ENCODE measurements at regions not wholly inside any gene's neighbourhood (a gene's known extent, or its start where the extent isn't known, plus 50 kb on each side); places are given as distances from the start of the nearest gene placed in this dataset.
A peak's percentile ranks its signal among the peaks of the same experiment; 100 is the strongest.
"Not testable (repeated sequence)": the region's sequence is repeated elsewhere in the genome, so short reads cannot be mapped to it uniquely, and the experiment has no call there.

GRCh38 chr5:29550523-29550922 lies 1643.0 kb upstream of the CDH6 start:
- no peak for DNase-seq

- no peak for DNase-seq
Observed at GRCh38 chr5:29548262-29548661, 1645.2 kb upstream of the CDH6 start.

DNA sequence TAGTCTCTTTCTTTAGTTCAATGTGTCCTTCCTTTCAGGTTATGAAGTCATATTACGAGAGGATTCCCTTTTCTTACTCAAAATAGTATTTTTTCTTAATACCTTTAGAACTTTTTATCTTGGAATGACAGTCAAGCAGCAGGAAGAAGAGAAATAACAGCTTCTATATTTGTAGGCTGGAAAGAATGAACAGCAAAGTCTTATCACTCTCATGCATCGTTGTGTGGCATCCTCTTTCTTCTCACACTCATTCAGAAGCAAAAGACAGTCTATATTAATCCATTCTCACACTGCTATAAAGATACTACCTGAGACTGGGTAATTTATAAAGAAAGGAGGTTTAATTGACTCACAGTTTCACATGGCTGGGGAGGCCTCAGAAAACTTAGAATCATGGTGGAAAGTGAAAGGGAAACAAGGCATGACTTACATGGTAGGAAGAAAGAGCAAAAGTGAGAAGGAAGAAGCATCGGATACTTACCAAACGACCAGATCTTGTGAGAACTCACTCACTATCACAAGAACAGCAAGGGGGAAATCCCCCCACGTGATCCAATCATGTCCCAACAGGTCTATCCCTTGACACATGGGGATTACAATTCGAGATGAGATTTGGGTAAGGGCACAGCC lies 1646.1 kb upstream of the CDH6 start:
- DNase-seq: no peak

- no peak for DNase-seq
Observed at GRCh38 chr5:29543501-29543900, 1650.0 kb upstream of the CDH6 start.

GRCh38 chr5:29524227-29524626 lies 1669.3 kb upstream of the CDH6 start:
- DNase-seq: no peak

GRCh38 chr5:29518176-29518575 lies 1675.3 kb upstream of the CDH6 start:
- DNase-seq: no peak

DNA sequence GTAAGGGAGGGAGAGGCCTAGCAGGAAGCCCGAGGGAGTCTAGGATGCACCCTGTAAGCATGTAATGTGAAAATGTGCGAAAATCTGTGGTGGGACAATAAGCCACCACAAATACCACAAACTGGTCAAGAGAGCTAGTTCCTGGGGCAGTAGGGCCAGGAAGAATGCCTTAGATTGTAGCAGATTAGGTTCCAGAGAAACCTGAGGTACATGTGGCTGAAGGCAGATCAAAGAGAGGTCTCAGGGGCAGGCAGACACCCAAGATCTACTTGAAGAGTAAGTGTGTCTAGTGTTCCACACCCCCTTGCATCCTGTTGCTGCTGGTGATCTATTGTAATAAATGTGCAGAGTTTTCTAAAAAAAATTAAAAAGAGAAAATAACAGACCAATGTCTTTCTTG lies 1677.3 kb upstream of the CDH6 start:
- DNase-seq: no peak

GRCh38 chr5:29508131-29508530 lies 1685.4 kb upstream of the CDH6 start:
- DNase-seq: no peak

DNA sequence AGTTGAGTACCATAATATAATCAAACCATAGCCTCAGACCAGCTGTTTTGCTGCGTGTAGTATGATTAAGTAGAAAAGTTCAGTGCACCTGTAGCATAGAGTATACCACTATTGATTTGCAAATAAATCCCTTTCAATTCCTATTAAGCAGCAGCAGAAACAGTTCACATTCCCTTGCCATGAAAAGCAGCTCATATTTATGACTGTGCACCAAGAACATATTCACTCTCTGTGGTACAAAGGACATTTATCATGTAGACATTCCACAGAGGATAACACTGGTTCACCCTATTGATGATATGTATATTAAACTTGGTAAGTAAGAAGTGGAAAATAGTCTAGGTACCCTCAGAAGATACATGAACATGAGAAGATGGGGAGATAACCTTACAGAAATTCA lies 1689.1 kb upstream of the CDH6 start:
- DNase-seq: no peak

DNA sequence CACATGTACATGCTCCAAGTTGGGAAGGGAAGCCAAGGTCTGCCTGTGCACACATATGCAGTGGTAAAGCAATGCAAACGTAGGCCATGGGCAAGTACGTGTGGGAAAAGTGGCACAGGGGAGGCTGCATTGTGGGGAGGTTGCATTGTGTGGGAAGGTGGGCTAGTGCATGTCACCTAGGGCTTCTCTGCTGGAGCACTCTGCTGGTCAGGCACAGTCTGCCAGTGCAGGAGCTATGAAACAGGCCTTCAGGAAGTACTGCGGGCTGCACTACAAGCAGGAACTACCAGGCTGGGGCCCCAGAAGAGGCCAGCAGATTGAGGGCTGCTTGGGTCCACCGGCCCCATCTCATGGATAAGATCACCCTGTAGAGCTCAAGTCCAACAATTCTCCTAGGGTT lies 1694.6 kb upstream of the CDH6 start:
- DNase-seq: no peak

DNA sequence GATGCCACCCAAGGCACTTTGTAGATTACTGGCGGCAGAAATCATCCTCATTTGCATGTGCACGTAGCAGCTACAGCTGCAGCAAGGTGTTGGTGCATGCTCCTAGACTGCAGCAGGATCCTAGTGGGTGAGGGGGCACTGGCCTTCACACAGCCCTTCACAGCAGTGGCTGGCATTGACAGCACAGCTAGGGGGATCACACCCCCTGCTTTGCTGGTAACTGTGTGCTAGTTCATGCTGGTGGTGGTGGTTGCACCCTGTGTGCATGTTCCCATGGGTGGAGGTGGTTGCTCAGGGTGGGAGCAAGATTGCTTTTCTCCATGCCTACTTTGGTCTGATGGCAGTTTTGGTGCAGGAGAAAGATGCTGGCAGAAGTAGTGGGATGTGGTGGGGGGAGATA lies 1695.1 kb upstream of the CDH6 start:
- no peak for DNase-seq

GRCh38 chr5:29485333-29485732 lies 1708.2 kb upstream of the CDH6 start:
- DNase-seq: no peak

GRCh38 chr5:29469581-29469980 lies 1723.9 kb upstream of the CDH6 start:
- DNase-seq: no peak

DNA sequence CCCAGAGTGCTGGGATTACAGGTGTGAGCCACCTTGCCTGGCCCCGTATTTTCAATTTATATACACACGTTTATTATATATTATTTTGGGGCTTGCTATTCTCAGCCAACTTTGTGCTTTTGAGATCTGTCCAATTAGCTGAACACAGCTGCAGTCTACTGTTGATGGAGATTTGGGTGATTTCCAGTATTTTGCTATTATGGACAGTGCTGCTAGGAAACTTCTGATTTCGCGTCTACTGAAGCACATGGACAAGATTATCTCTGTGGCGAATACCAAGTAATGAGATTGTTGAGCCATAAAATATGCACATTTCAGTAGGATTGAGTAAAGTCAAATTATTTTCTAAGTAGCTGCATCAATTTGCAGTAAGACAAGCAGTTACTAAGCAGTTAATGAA lies 1731.2 kb upstream of the CDH6 start:
- DNase-seq: peak in 1 of 2 experiments; percentile 22

DNA sequence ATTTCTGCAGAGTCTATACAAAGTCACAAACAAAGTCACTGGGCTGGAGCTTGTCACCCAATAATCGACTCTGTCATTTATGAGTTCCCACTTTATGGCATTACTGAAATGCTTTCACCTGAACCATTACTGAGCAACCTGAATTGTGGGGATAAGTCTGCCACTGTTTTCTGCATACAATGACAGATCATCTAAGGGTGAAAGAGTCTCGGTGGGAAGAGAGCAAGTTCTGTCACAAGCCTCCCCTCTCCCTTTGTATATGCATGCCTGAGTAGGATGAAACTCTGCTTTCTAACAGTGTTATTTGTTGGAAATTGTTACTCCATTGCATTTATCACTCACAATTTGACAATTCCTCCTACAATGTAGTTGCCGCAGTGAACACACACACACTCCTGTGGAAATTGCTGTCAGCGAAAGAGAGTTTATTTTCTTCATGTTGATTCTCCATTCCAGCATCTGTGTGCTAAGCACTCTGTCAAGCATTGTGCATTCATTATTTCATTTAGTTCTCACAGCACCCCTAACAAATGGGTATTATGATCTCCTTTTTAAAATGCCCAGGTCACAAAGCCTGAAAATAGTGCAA lies 1732.4 kb upstream of the CDH6 start:
- no peak for DNase-seq

- not testable (repeated sequence) for DNase-seq
Observed at GRCh38 chr5:29451004-29451403, 1742.5 kb upstream of the CDH6 start.

GRCh38 chr5:29414681-29415080 lies 1778.8 kb upstream of the CDH6 start:
- no peak for DNase-seq

GRCh38 chr5:29412979-29413378 lies 1780.5 kb upstream of the CDH6 start:
- no peak for DNase-seq

DNA sequence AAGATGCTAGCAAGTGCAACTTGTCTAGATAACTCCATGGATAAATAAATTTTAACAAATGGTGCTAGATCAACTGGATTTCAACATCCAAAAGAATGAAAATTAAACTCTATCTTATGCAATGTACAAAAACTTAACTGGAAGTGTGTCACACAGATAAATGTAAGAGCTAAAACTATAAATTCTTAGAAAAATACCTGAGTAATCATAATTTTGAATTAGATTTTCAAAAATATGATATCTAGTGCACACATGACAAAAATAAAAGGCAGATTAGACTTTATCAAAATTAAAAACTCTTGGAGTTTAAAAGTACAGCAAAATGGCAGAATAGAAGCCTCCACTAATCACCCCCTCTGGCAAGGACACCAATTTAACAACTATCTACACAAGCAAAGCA lies 1791.2 kb upstream of the CDH6 start:
- DNase-seq: no peak

GRCh38 chr5:29389993-29390392 lies 1803.5 kb upstream of the CDH6 start:
- no peak for DNase-seq

GRCh38 chr5:29387384-29387783 lies 1806.1 kb upstream of the CDH6 start:
- DNase-seq: no peak

- DNase-seq: no peak
Observed at GRCh38 chr5:29382780-29383179, 1810.7 kb upstream of the CDH6 start.

- DNase-seq: no peak
Observed at GRCh38 chr5:29380029-29380428, 1813.5 kb upstream of the CDH6 start.

DNA sequence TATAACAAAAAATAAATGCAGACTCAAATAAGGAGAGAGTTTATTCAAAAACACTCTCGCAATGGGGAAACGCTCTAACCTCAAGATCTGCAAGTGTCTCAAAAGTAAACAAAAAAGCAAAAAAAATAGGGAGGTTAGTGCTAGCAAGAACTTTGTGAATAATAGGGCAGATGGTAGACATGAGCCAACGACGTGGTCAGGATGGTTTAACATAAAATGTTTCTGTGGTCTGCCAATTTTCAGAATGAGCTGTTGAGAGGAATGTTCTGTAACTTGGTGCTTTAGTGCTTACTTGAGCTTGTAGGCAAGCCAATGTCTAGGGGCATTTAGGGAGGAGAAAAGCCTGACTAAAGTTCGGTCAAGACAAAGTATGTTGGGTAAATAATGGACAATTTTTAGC lies 1813.9 kb upstream of the CDH6 start:
- no peak for DNase-seq

DNA sequence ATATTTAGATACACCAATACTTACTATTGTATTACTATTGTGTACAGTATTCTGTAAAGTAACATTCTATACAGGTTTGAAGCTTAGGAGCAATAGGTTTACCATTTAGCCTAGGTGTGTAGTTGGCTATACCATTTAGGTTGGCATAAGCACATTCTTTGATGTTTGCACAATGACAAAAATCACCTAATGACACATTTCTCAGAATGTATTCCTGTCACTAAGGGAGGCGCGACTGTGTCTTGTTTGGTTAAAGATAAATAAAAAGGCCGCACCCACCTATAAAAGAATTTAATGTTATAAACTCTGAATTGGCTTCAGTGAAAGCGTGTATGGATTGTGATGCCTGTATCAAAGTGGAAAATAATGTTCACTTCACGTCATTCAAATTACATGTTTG lies 1815.4 kb upstream of the CDH6 start:
- no peak for DNase-seq
